ENCODE measurements at regions not wholly inside any gene's neighbourhood (a gene's known extent, or its start where the extent isn't known, plus 50 kb on each side); places are given as distances from the start of the nearest gene placed in this dataset.

GRCh38 chr13:39968646-39969475 is 313.4 kb downstream of the COG6 start:
- CTCF ChIA-PET: interaction anchor here (0.9 to 1.2 kb wide), 2 partner anchors 11 to 27 kb away, joined by 3 read pairs; no protein-coding TSS in a partner anchor
- POLR2A ChIA-PET: interaction anchor here (0.6 kb wide), 1 partner anchor 649 kb away, joined by 3 read pairs; no protein-coding TSS in a partner anchor
- Mint-ChIP-seq H3K4me3 (no peak overlapping the region), H3K36me3 (ENCODE audit: low read depth) (no peaks in the 10 kb centered on the region), H3K27me3 (no peaks in the 10 kb centered on the region), H3K9me3 (no peaks in the 10 kb centered on the region), H3K4me1 (ENCODE audit: low read depth) (no peaks in the 10 kb centered on the region), H3K27ac (no peak overlapping the region)
- DNase-seq (no peak), ATAC-seq (ENCODE audit: poor library complexity) (no peak)
- Histone ChIP-seq H3K36me3 (ENCODE audit: insufficient read depth, low read length) (no peaks in the 10 kb centered on the region), H3K4me1 (ENCODE audit: insufficient read depth, low read length) (no peaks in the 10 kb centered on the region), H3K27me3 (ENCODE audit: control insufficient read depth in 1 of 2, insufficient read depth in 2 of 2, low read length in 2 of 2) (no peaks in the 10 kb centered on the region), H3K9me3 (ENCODE audit: control insufficient read depth in 1 of 2, insufficient read depth in 1 of 2, low read length in 2 of 2) (no peaks in the 10 kb centered on the region), H3K27ac (ENCODE audit: low read depth in 1 of 2, low read length in 2 of 2) (no peak overlapping the region), H3K4me3 (ENCODE audit: low read length) (no peak overlapping the region)
- TF ChIP-seq CTCF (IDR thresholded peaks at IDR 0.05): no peak
- intact Hi-C loops (cut with DNase I, micrococcal nuclease): no loop called here

DNA sequence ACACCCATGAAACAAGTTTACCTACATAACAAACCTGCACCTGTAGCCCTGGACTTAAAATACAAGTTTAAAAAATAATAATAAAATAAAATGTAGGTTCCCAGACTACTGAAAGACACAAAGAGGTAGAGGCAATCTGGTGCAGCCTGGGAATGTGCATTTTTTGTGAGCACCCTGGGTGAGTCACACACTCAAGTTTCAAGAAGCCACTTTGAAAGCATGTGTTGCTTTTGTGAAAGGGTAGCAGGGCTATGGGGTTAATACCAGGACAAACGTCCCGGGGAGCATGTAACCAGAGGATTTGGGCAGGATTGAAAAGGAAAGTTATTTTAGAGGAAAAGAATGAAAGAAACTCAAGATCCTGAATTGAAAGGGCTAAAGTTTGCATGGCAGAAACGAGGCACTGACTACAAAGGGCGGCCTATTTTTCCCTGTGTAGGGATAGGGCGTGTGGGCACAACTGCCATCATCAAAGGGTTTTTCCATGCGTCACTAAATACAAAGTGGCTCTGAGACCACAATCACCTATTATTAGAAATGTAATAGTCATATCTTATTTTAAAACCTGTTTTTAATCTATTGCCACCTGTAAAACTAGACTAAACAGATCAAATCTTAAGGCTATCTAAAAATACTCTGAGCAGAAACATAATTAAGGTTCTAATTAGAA is 314.9 kb downstream of the COG6 start:
- ATAC-seq (ENCODE audit: poor library complexity) (no peak), DNase-seq (no peak)
- no peaks in the 10 kb centered on the region for H3K9me3 Mint-ChIP-seq
- no peaks in the 10 kb centered on the region for H3K36me3 Mint-ChIP-seq (ENCODE audit: low read depth)
- Histone ChIP-seq H3K36me3 (ENCODE audit: insufficient read depth, low read length) (no peaks in the 10 kb centered on the region), H3K27me3 (ENCODE audit: control insufficient read depth in 1 of 2, insufficient read depth in 2 of 2, low read length in 2 of 2) (no peaks in the 10 kb centered on the region), H3K4me1 (ENCODE audit: insufficient read depth, low read length) (no peaks in the 10 kb centered on the region), H3K27ac (ENCODE audit: low read depth in 1 of 2, low read length in 2 of 2) (no peak overlapping the region), H3K4me3 (ENCODE audit: low read length) (no peak overlapping the region), H3K9me3 (ENCODE audit: control insufficient read depth in 1 of 2, insufficient read depth in 1 of 2, low read length in 2 of 2) (no peaks in the 10 kb centered on the region)
- H3K4me1 Mint-ChIP-seq (ENCODE audit: low read depth): no peaks in the 10 kb centered on the region
- H3K4me3 Mint-ChIP-seq: no peak overlapping the region
- TF ChIP-seq CTCF (IDR thresholded peaks at IDR 0.05): no peak
- ChIA-PET POLR2A (no interaction called here), CTCF (interaction anchor here (1.2 kb wide), 1 partner anchor 28 kb away, joined by 3 read pairs; no protein-coding TSS in a partner anchor)
- intact Hi-C loops (cut with DNase I, micrococcal nuclease): no loop called here
- no peak overlapping the region for H3K27ac Mint-ChIP-seq
- no peaks in the 10 kb centered on the region for H3K27me3 Mint-ChIP-seq

- no peak overlapping the region for H3K4me3 Mint-ChIP-seq
- Histone ChIP-seq H3K36me3 (ENCODE audit: insufficient read depth, low read length) (no peaks in the 10 kb centered on the region), H3K27ac (ENCODE audit: low read depth in 1 of 2, low read length in 2 of 2) (no peak overlapping the region), H3K9me3 (ENCODE audit: control insufficient read depth in 1 of 2, insufficient read depth in 1 of 2, low read length in 2 of 2) (no peaks in the 10 kb centered on the region), H3K4me1 (ENCODE audit: insufficient read depth, low read length) (no peaks in the 10 kb centered on the region), H3K27me3 (ENCODE audit: control insufficient read depth in 1 of 2, insufficient read depth in 2 of 2, low read length in 2 of 2) (no peaks in the 10 kb centered on the region), H3K4me3 (ENCODE audit: low read length) (no peak overlapping the region)
- H3K36me3 Mint-ChIP-seq (ENCODE audit: low read depth): no peaks in the 10 kb centered on the region
- intact Hi-C loops (cut with DNase I, micrococcal nuclease): no loop called here
- POLR2A ChIA-PET: no interaction called here
- no peak overlapping the region for H3K27ac Mint-ChIP-seq
- DNase-seq (no peak), ATAC-seq (ENCODE audit: poor library complexity) (no peak)
- CTCF ChIA-PET: interaction anchor here (0.7 kb wide), 1 partner anchor 14 kb away, joined by 3 read pairs; no protein-coding TSS in a partner anchor
- no peak for TF ChIP-seq CTCF (IDR thresholded peaks at IDR 0.05)
- no peaks in the 10 kb centered on the region for H3K4me1 Mint-ChIP-seq (ENCODE audit: low read depth)
- H3K27me3 Mint-ChIP-seq: no peaks in the 10 kb centered on the region
- no peaks in the 10 kb centered on the region for H3K9me3 Mint-ChIP-seq
These were observed 316.1 kb downstream of the COG6 start for GRCh38 chr13:39971526-39971925.
